Choroid plexus epithelial cell (primary cell): ENCODE measurements at regions not wholly inside any gene's neighbourhood (a gene's known extent, or its start where the extent isn't known, plus 50 kb on each side); places are given as distances from the start of the nearest gene placed in this dataset.
A peak's percentile ranks its signal among the peaks of the same experiment; 100 is the strongest.

ENCODE experiments used
- DNase-seq: peaks from one replicate; pipeline ENCODE4 v3.0.0-alpha.2; 2010; ENCODE audit warnings: low read depth
- H3K4me3 ChIP-seq: 2 replicates; pipeline ENCODE4 v1.5.1; 2011; ENCODE audit warnings: low read depth, mild to moderate bottlenecking, control low read depth, low read length, moderate library complexity
- TF ChIP-seq, protein P1 (sequence below): conservative IDR thresholded peaks from 2 replicates; pipeline ENCODE4 v1.5.1; 2011; ENCODE audit warnings: low read depth, mild to moderate bottlenecking, control low read depth, inconsistent platforms, low read length, moderate library complexity

DNA sequence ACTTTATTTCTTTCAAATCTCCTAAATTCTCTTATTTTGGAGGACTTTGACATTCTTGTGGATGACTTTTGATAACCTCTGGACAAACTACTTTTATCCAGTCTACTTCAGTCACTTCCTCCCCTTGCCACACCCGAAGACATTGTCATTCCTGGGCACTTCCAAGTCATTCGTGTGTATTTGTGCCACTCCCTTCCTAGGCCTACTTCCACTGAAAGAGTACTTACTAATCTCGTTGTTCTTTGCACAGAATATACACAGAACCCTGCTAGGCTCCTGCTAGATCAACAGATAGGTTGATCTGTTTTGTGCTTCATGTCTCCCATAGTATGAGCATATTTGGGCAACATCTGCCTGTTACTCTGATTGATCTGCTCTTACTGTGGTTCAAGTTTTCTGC is 355.4 kb downstream of the HGF start:
- DNase-seq, result no peak
- H3K4me3 ChIP-seq, result no peak overlapping the region
- TF ChIP-seq, protein P1, sequence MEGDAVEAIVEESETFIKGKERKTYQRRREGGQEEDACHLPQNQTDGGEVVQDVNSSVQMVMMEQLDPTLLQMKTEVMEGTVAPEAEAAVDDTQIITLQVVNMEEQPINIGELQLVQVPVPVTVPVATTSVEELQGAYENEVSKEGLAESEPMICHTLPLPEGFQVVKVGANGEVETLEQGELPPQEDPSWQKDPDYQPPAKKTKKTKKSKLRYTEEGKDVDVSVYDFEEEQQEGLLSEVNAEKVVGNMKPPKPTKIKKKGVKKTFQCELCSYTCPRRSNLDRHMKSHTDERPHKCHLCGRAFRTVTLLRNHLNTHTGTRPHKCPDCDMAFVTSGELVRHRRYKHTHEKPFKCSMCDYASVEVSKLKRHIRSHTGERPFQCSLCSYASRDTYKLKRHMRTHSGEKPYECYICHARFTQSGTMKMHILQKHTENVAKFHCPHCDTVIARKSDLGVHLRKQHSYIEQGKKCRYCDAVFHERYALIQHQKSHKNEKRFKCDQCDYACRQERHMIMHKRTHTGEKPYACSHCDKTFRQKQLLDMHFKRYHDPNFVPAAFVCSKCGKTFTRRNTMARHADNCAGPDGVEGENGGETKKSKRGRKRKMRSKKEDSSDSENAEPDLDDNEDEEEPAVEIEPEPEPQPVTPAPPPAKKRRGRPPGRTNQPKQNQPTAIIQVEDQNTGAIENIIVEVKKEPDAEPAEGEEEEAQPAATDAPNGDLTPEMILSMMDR, result no peak

- TF ChIP-seq, protein P1, result no peak
- DNase-seq, result no peak
- no peak overlapping the region for H3K4me3 ChIP-seq
Measured at GRCh38 chr7:81410471-81411117, 359.3 kb downstream of the HGF start.

DNA sequence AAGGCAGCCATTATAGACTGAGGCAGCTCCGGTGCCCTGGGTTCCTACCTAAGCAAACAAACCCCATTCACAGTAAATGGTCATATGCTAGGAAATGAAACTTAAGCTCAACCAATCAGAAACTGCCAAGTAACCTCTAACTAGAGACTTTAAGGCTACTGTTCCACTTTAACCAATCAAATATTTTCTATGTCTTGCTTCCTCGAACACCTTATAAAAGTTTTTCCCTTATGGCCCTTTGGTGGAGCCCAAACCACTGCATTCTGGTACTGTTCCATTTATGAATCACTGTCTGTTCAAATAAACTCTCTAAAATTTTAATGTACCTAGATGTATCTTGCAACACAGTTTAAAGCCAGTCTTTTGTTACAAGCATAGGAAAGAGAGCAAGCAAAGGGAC is 361.1 kb downstream of the HGF start:
- TF ChIP-seq, protein P1, result no peak
- DNase-seq, result no peak
- no peak overlapping the region for H3K4me3 ChIP-seq

- TF ChIP-seq, protein P1, result no peak
- DNase-seq, result no peak
- no peak overlapping the region for H3K4me3 ChIP-seq
Measured at GRCh38 chr7:81407094-81407493, 362.8 kb downstream of the HGF start.

DNA sequence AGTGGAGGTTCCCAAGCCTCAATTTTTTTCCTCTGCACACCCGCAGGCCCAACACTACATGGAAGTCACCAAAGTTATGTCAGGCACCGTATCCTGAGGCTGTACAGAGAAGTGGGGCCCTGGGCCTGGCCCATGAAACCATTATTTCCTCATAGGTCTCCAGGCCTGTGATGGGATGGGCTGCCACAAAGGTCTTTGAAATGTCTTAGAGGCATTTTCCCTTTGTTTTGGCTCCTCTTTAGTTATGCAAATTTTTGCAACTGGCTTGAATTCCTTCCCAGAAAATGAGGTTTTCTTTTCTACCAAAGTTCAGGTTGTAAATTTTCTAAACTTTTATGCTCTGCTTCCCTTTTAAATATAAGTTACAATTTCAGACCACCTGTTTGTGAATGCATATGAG is 365.2 kb downstream of the HGF start:
- no peak overlapping the region for H3K4me3 ChIP-seq
- TF ChIP-seq, protein P1, result no peak
- no peak for DNase-seq

DNA sequence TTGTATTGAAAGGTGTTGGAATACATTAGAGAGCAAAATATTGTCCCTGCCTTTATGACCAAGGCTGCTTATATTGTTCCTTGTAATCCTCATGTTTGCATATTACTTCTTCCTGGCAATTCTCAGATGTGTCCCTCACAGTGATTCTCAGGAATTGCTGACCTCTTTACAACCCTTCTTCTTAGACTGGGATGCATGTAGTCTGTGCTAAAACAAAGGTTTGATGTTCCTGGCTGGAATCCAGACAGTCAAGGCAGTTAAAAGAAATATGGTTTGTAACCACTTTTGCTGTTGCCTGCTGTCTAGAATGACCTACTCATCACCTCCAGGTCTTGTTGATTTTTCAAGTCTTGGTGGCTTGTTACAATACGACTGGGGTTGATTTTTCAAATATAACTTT is 367.6 kb downstream of the HGF start:
- TF ChIP-seq, protein P1, result no peak
- DNase-seq, result peak; percentile 68
- no peak overlapping the region for H3K4me3 ChIP-seq

- DNase-seq, result peak; percentile 32
- no peak overlapping the region for H3K4me3 ChIP-seq
- TF ChIP-seq, protein P1, result no peak
Measured at GRCh38 chr7:81399471-81399870, 370.4 kb downstream of the HGF start.
